ENCODE measurements at regions not wholly inside any gene's neighbourhood (a gene's known extent, or its start where the extent isn't known, plus 50 kb on each side); places are given as distances from the start of the nearest gene placed in this dataset.

DNA sequence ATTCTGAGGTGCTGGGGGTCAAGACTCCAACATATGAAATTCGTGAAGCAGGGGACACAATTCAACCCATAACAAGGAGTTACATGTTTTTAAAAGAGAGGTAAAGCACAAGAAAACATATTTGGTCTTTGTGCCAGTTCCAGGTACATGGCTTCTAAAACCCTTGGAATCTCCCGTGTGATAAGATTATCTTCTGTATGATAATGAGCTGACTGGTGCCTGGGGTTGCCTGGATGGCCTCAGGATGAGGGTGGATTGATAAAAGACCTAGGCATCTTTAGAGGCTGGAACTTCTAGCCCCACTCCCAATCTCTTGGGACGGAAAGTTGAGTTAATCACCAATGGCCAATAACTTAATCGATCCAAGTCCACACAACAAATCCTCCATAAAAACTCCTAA, 87.0 kb downstream of the FAM217A start:
- no peak overlapping the region for H3K4me3 ChIP-seq
- ATAC-seq (no peak), DNase-seq (ENCODE audit: extremely low read depth in 1 of 4, low spot score in 3 of 4) (no peak), FAIRE-seq (no peak)
- no peaks in the 10 kb centered on the region for H3K79me2 ChIP-seq (ENCODE audit: control insufficient read depth, insufficient read depth, low read length)
- WGBS (ENCODE audit: insufficient coverage, low coverage, missing lambda C conversion rate), result 43% methylated on average over 4 of the region's 4 CpGs
- H3K4me2 ChIP-seq (ENCODE audit: insufficient read depth, low read length), result no peak overlapping the region
- no peak overlapping the region for H3K27ac ChIP-seq (ENCODE audit: extremely low read depth, low read depth, low read length)
- no peaks in the 10 kb centered on the region for H3K27me3 ChIP-seq (ENCODE audit: control insufficient read depth in 2 of 2, insufficient read depth in 2 of 2, low read length in 2 of 2)
- H4K20me1 ChIP-seq (replicated peaks; ENCODE audit: control insufficient read depth, insufficient read depth, low read length), result no peaks in the 10 kb centered on the region
- no peaks in the 10 kb centered on the region for H3K36me3 ChIP-seq (ENCODE audit: control insufficient read depth, insufficient read depth, low read length)
- CTCF ChIA-PET (ENCODE audit: low intra/inter-chr PET ratio), result interaction anchor here (3.7 kb wide), 1 partner anchor 249 kb away, joined by 22 read pairs; no protein-coding TSS in a partner anchor
- H2AFZ ChIP-seq (ENCODE audit: low read depth, low read length), result no peak overlapping the region
- no peaks in the 10 kb centered on the region for H3K9me1 ChIP-seq (ENCODE audit: control insufficient read depth, insufficient read depth, low read length)
- intact Hi-C loops (cut with micrococcal nuclease), result loop anchor here (5.0 kb wide), 1 partner anchor 250 kb away; no protein-coding TSS in a partner anchor
- POLR2A ChIA-PET, result interaction anchor here (0.6 to 1.3 kb wide), 2 partner anchors 25 to 195 kb away, joined by 3 read pairs; no protein-coding TSS in a partner anchor
- no peak overlapping the region for H3K9ac ChIP-seq (ENCODE audit: insufficient read depth in 1 of 2, low read depth in 2 of 2, low read length in 2 of 2)
- no TSS peak for BruUV-seq (replicated peaks)
- no peaks in the 10 kb centered on the region for H3K9me3 ChIP-seq (replicated peaks; ENCODE audit: control insufficient read depth, insufficient read depth, low read depth, low read length)
- no peaks in the 10 kb centered on the region; a peak in 1 of 5 replicates for H3K4me1 ChIP-seq (replicated peaks in 1 of 2; ENCODE audit: control insufficient read depth in 2 of 2, insufficient read depth in 2 of 2, low read length in 2 of 2)
- in situ Hi-C loops (cut with MboI), result loop anchor here (5.0 kb wide), 1 partner anchor 245 kb away; no protein-coding TSS in a partner anchor
- no peak for TF ChIP-seq ZFPM2 (CRISPR knock-in tag; IDR thresholded peaks at IDR 0.05)
- no peak for TF ChIP-seq HMG20B (CRISPR knock-in tag; IDR thresholded peaks at IDR 0.05)
- TF ChIP-seq SFPQ (IDR thresholded peaks at IDR 0.05; ENCODE audit: low read depth, low read length), result no peak
- TF ChIP-seq ZNF174 (CRISPR knock-in tag; IDR thresholded peaks at IDR 0.05), result no peak
- no peak for TF ChIP-seq TEAD1 (CRISPR knock-in tag; IDR thresholded peaks at IDR 0.05)
- TF ChIP-seq FOXK1 (CRISPR knock-in tag; IDR thresholded peaks at IDR 0.05; ENCODE audit: borderline replicate concordance), result no peak
- TF ChIP-seq STAT6 (CRISPR knock-in tag; IDR thresholded peaks at IDR 0.05), result no peak
- TF ChIP-seq ZNF785 (CRISPR knock-in tag; IDR thresholded peaks at IDR 0.05), result no peak
- TF ChIP-seq, protein P1, sequence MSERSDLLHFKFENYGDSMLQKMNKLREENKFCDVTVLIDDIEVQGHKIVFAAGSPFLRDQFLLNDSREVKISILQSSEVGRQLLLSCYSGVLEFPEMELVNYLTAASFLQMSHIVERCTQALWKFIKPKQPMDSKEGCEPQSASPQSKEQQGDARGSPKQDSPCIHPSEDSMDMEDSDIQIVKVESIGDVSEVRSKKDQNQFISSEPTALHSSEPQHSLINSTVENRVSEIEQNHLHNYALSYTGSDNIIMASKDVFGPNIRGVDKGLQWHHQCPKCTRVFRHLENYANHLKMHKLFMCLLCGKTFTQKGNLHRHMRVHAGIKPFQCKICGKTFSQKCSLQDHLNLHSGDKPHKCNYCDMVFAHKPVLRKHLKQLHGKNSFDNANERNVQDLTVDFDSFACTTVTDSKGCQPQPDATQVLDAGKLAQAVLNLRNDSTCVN (CRISPR knock-in tag; IDR thresholded peaks at IDR 0.05), result no peak
- TF ChIP-seq MTA2 (IDR thresholded peaks at IDR 0.05; ENCODE audit: low read depth), result no peak
- TF ChIP-seq, protein P2, sequence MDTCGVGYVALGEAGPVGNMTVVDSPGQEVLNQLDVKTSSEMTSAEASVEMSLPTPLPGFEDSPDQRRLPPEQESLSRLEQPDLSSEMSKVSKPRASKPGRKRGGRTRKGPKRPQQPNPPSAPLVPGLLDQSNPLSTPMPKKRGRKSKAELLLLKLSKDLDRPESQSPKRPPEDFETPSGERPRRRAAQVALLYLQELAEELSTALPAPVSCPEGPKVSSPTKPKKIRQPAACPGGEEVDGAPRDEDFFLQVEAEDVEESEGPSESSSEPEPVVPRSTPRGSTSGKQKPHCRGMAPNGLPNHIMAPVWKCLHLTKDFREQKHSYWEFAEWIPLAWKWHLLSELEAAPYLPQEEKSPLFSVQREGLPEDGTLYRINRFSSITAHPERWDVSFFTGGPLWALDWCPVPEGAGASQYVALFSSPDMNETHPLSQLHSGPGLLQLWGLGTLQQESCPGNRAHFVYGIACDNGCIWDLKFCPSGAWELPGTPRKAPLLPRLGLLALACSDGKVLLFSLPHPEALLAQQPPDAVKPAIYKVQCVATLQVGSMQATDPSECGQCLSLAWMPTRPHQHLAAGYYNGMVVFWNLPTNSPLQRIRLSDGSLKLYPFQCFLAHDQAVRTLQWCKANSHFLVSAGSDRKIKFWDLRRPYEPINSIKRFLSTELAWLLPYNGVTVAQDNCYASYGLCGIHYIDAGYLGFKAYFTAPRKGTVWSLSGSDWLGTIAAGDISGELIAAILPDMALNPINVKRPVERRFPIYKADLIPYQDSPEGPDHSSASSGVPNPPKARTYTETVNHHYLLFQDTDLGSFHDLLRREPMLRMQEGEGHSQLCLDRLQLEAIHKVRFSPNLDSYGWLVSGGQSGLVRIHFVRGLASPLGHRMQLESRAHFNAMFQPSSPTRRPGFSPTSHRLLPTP (IDR thresholded peaks at IDR 0.05; ENCODE audit: borderline replicate concordance, extremely low read depth, insufficient read length), result no peak
